ENCODE measurements at regions not wholly inside any gene's neighbourhood (a gene's known extent, or its start where the extent isn't known, plus 50 kb on each side); places are given as distances from the start of the nearest gene placed in this dataset.

GRCh38 chr11:81007046-81007445 is 1566.2 kb upstream of the TENM4 start:
- TF ChIP-seq CTCF (conservative IDR thresholded peaks at IDR 0.05 in 1 of 2, IDR thresholded peaks at IDR 0.05 in 1 of 2; ENCODE audit: extremely low read depth in 1 of 2, insufficient read depth in 1 of 2, low read depth in 1 of 2, low read length in 2 of 2) (peak; percentile 12 to 32), EZH2 (IDR thresholded peaks at IDR 0.05; ENCODE audit: borderline replicate concordance, low read length) (no peak)

Data from mammary epithelial cell (primary cell).